ENCODE measurements at regions not wholly inside any gene's neighbourhood (a gene's known extent, or its start where the extent isn't known, plus 50 kb on each side); places are given as distances from the start of the nearest gene placed in this dataset.

DNA sequence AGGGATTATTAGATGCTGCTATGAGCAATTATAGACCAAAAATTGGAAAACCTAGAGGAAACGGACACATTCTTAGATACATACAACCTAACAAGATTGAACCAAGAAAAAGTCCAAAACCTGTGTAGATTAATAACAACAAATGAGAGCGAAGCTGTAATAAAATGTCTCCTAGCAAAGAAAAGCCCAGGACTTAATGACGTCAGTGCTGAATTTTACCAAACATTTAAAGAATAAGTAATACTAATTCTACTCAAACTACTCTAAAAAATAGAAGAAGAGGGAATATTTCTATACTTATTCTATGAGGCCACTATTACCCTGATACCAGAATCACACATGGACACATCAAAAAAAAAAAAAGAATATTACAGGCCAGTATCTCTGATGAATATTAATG is 309.5 kb upstream of the ANO5 start:
- TF ChIP-seq, protein P1, sequence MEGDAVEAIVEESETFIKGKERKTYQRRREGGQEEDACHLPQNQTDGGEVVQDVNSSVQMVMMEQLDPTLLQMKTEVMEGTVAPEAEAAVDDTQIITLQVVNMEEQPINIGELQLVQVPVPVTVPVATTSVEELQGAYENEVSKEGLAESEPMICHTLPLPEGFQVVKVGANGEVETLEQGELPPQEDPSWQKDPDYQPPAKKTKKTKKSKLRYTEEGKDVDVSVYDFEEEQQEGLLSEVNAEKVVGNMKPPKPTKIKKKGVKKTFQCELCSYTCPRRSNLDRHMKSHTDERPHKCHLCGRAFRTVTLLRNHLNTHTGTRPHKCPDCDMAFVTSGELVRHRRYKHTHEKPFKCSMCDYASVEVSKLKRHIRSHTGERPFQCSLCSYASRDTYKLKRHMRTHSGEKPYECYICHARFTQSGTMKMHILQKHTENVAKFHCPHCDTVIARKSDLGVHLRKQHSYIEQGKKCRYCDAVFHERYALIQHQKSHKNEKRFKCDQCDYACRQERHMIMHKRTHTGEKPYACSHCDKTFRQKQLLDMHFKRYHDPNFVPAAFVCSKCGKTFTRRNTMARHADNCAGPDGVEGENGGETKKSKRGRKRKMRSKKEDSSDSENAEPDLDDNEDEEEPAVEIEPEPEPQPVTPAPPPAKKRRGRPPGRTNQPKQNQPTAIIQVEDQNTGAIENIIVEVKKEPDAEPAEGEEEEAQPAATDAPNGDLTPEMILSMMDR (IDR thresholded peaks at IDR 0.05; ENCODE audit: control insufficient read depth, insufficient read depth, low read depth, low read length, missing control alignments) = no peak
- no peak for DNase-seq (ENCODE audit: low read depth)
- no peak overlapping the region for H3K4me3 ChIP-seq (ENCODE audit: control insufficient read depth, low read depth, low read length)

GRCh38 chr11:21888814-21889213 is 304.1 kb upstream of the ANO5 start:
- TF ChIP-seq, protein P1 (IDR thresholded peaks at IDR 0.05; ENCODE audit: control insufficient read depth, insufficient read depth, low read depth, low read length, missing control alignments) = no peak
- H3K4me3 ChIP-seq (ENCODE audit: control insufficient read depth, low read depth, low read length) = no peak overlapping the region
- DNase-seq (ENCODE audit: low read depth) = no peak

DNA sequence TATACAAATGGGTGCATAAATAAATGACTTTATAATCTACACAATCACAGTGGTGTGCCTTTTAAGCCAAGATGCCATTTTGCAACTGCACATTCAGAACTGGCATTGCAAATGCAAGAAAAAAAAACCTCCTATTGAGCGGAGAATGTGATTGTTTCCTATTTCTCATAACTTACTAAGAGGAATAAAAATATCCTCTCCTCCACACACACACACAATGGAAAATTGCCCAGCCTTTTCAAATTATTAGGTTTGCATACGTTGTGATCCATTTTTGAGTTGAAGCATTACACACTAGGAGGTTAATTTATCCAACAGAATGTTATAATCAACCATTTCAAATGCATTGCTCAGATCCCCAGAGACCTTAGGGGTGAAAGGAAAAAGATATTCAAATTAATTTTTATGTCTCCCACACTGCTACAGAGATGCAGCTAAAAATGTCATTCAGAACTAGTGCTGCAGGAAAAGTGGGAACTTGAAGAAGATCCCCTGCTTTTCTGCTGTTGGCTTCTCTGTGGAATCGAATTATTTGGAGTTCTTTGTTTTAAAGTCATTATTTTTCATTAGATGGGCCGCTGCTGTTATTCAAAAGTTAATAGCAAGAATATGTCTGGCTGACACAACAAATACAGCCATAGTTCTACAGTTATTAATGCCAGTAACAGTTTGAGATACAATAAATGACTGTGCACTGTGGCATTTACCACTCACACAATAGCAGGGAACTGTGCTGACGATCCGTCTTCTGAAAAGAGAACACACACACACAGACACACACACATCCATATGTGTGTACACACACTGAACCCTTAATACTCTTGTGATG is 299.9 kb upstream of the ANO5 start:
- TF ChIP-seq, protein P1 (IDR thresholded peaks at IDR 0.05; ENCODE audit: control insufficient read depth, insufficient read depth, low read depth, low read length, missing control alignments) = no peak
- DNase-seq (ENCODE audit: low read depth) = no peak
- no peak overlapping the region for H3K4me3 ChIP-seq (ENCODE audit: control insufficient read depth, low read depth, low read length)

GRCh38 chr11:21893565-21893867 is 299.4 kb upstream of the ANO5 start:
- no peak for DNase-seq (ENCODE audit: low read depth)
- H3K4me3 ChIP-seq (ENCODE audit: control insufficient read depth, low read depth, low read length) = no peak overlapping the region
- TF ChIP-seq, protein P1 (IDR thresholded peaks at IDR 0.05; ENCODE audit: control insufficient read depth, insufficient read depth, low read depth, low read length, missing control alignments) = no peak

GRCh38 chr11:21894492-21894891 is 298.4 kb upstream of the ANO5 start:
- DNase-seq (ENCODE audit: low read depth) = no peak

GRCh38 chr11:21895686-21896085 is 297.2 kb upstream of the ANO5 start:
- DNase-seq (ENCODE audit: low read depth) = no peak
- TF ChIP-seq, protein P1 (IDR thresholded peaks at IDR 0.05; ENCODE audit: control insufficient read depth, insufficient read depth, low read depth, low read length, missing control alignments) = no peak
- no peak overlapping the region for H3K4me3 ChIP-seq (ENCODE audit: control insufficient read depth, low read depth, low read length)

More at GRCh38 chr11:21894492-21894891, 298.4 kb upstream of the ANO5 start:
- TF ChIP-seq, protein P1 (IDR thresholded peaks at IDR 0.05; ENCODE audit: control insufficient read depth, insufficient read depth, low read depth, low read length, missing control alignments) = no peak
- no peak overlapping the region for H3K4me3 ChIP-seq (ENCODE audit: control insufficient read depth, low read depth, low read length)
